ENCODE measurements at regions not wholly inside any gene's neighbourhood (a gene's known extent, or its start where the extent isn't known, plus 50 kb on each side); places are given as distances from the start of the nearest gene placed in this dataset.

DNA sequence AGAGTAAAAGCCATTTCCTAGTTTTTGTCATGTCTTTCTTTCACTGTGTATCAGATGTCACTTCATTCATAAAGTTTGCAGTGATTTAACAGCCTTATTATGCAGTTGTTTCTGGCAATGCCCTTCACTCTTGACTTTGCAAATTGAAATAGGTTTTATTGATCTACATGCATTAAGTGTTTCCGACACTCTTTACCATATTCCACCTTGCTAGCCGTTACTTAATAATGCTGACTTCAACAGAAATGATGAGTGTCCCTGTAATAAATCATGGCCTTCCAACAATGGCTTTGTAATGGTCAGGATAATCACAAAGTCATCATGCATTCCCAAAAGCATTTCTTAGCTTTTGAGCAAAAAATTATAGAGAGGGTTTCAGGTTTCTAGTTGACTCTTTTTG is 236.8 kb upstream of the FMN2 start:
- DNase-seq (ENCODE audit: low spot score), result peak; percentile 41
- Histone ChIP-seq H3K36me3 (ENCODE audit: insufficient read depth, low read length, poor library complexity, severe bottlenecking) (no peaks in the 10 kb centered on the region), H3K4me1 (ENCODE audit: insufficient read depth, low read length, poor library complexity, severe bottlenecking) (no peaks in the 10 kb centered on the region), H3K4me3 (ENCODE audit: low read depth, low read length, poor library complexity, severe bottlenecking) (no peak overlapping the region), H3K27me3 (replicated peaks; ENCODE audit: insufficient read depth, low read depth, low read length, poor library complexity) (no peaks in the 10 kb centered on the region), H3K9me3 (ENCODE audit: low read depth, low read length, poor library complexity, severe bottlenecking) (no peaks in the 10 kb centered on the region), H3K27ac (ENCODE audit: low read depth, low read length, poor library complexity, severe bottlenecking) (no peak overlapping the region)
- TF ChIP-seq, protein P1, sequence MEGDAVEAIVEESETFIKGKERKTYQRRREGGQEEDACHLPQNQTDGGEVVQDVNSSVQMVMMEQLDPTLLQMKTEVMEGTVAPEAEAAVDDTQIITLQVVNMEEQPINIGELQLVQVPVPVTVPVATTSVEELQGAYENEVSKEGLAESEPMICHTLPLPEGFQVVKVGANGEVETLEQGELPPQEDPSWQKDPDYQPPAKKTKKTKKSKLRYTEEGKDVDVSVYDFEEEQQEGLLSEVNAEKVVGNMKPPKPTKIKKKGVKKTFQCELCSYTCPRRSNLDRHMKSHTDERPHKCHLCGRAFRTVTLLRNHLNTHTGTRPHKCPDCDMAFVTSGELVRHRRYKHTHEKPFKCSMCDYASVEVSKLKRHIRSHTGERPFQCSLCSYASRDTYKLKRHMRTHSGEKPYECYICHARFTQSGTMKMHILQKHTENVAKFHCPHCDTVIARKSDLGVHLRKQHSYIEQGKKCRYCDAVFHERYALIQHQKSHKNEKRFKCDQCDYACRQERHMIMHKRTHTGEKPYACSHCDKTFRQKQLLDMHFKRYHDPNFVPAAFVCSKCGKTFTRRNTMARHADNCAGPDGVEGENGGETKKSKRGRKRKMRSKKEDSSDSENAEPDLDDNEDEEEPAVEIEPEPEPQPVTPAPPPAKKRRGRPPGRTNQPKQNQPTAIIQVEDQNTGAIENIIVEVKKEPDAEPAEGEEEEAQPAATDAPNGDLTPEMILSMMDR (conservative IDR thresholded peaks at IDR 0.05; ENCODE audit: low read depth, low read length), result no peak
- BruUV-seq (replicated peaks), result no TSS peak
- intact Hi-C loops (cut with micrococcal nuclease; ENCODE audit: unreplicated experiment), result no loop called here
- ChIA-PET POLR2A (ENCODE audit: low non-redundant PET) (no interaction called here), CTCF (no interaction called here)

DNA sequence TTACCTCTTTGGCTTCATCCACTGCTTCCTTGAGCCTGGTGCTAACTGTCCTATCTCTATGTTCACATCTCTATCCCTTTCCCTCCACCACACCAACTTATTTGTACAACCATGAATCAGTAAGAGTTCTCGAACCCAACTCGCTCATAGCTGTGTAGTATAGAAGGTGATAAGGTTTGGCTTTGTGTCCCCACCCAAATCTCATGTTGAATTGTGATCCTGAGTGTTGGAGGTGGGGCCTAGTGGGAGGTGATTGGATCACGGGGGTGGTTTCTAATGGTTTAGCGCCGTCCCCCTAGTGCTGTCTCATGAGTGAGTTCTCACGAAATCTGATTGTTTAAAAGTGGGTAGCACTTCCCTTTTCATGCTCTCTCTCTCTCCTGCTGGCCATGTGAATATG is 235.6 kb upstream of the FMN2 start:
- no peaks in the 10 kb centered on the region for H3K9me3 ChIP-seq (ENCODE audit: low read depth, low read length, poor library complexity, severe bottlenecking)
- POLR2A ChIA-PET (ENCODE audit: low non-redundant PET), result no interaction called here
- TF ChIP-seq, protein P1 (conservative IDR thresholded peaks at IDR 0.05; ENCODE audit: low read depth, low read length), result no peak
- TF ChIP-seq EZH2 (IDR thresholded peaks at IDR 0.05; ENCODE audit: borderline replicate concordance, low read depth, low read length, poor library complexity, severe bottlenecking), result no peak
- CTCF ChIA-PET, result no interaction called here
- DNase-seq (ENCODE audit: low spot score), result no peak
- intact Hi-C loops (cut with micrococcal nuclease; ENCODE audit: unreplicated experiment), result no loop called here
- H3K36me3 ChIP-seq (ENCODE audit: insufficient read depth, low read length, poor library complexity, severe bottlenecking), result no peaks in the 10 kb centered on the region
- H3K4me3 ChIP-seq (ENCODE audit: low read depth, low read length, poor library complexity, severe bottlenecking), result no peak overlapping the region
- no peaks in the 10 kb centered on the region for H3K27me3 ChIP-seq (replicated peaks; ENCODE audit: insufficient read depth, low read depth, low read length, poor library complexity)
- no TSS peak for BruUV-seq (replicated peaks)
- no peak overlapping the region for H3K27ac ChIP-seq (ENCODE audit: low read depth, low read length, poor library complexity, severe bottlenecking)
- no peaks in the 10 kb centered on the region for H3K4me1 ChIP-seq (ENCODE audit: insufficient read depth, low read length, poor library complexity, severe bottlenecking)

DNA sequence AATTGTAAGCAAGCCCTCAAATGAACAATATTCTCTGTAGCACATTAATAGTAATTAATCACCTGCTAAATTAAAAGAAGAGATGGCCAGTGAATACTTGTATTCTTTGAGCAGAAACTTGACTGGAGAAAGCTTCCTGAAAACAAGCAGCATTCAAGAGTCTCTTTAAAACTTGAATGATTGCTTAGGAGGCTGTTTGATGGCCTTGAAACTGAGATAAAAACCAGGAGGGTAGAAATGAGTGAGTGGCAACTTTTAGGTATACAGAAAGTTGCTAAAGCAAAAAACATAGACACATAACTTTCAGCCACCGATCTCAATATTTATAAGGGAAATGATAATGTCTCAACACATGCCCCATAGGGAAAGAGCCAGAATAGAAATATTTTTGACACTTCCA is 234.8 kb upstream of the FMN2 start:
- TF ChIP-seq, protein P1 (conservative IDR thresholded peaks at IDR 0.05; ENCODE audit: low read depth, low read length), result no peak
- TF ChIP-seq EZH2 (IDR thresholded peaks at IDR 0.05; ENCODE audit: borderline replicate concordance, low read depth, low read length, poor library complexity, severe bottlenecking), result no peak
- ChIA-PET CTCF (no interaction called here), POLR2A (ENCODE audit: low non-redundant PET) (no interaction called here)
- no peaks in the 10 kb centered on the region for H3K27me3 ChIP-seq (replicated peaks; ENCODE audit: insufficient read depth, low read depth, low read length, poor library complexity)
- no peak overlapping the region for H3K27ac ChIP-seq (ENCODE audit: low read depth, low read length, poor library complexity, severe bottlenecking)
- intact Hi-C loops (cut with micrococcal nuclease; ENCODE audit: unreplicated experiment), result no loop called here
- no peak for DNase-seq (ENCODE audit: low spot score)
- no peak overlapping the region for H3K4me3 ChIP-seq (ENCODE audit: low read depth, low read length, poor library complexity, severe bottlenecking)
- no peaks in the 10 kb centered on the region for H3K4me1 ChIP-seq (ENCODE audit: insufficient read depth, low read length, poor library complexity, severe bottlenecking)
- H3K9me3 ChIP-seq (ENCODE audit: low read depth, low read length, poor library complexity, severe bottlenecking), result no peaks in the 10 kb centered on the region
- H3K36me3 ChIP-seq (ENCODE audit: insufficient read depth, low read length, poor library complexity, severe bottlenecking), result no peaks in the 10 kb centered on the region
- BruUV-seq (replicated peaks), result no TSS peak
